ENCODE measurements at regions not wholly inside any gene's neighbourhood (a gene's known extent, or its start where the extent isn't known, plus 50 kb on each side); places are given as distances from the start of the nearest gene placed in this dataset.

GRCh38 chr16:81185416-81185815, 53.1 kb upstream of the BCO1 start:
- Histone ChIP-seq H3K9me3 (no peaks in the 10 kb centered on the region), H3K36me3 (no peaks in the 10 kb centered on the region), H3K4me1 (peaks cover 0 to 20% (median 7%) of the 10 kb centered on the region in 9 donors), H3K27me3 (no peaks in the 10 kb centered on the region), H3K27ac (no peak overlapping the region), H3K4me3 (no peak overlapping the region)
- DNase-seq (no peak), ATAC-seq (no peak)
- TF ChIP-seq CTCF (IDR thresholded peaks at IDR 0.05) = no peak
- WGBS, 2 donors = 84 to 88% methylated on average over 10 of the region's 10 CpGs
- intact Hi-C loops (cut with DNase I) = no loop called here

GRCh38 chr16:81181013-81181720, 57.3 kb upstream of the BCO1 start:
- H3K4me1 ChIP-seq = peaks cover 0 to 17% (median 4%) of the 10 kb centered on the region in 9 donors
- no peaks in the 10 kb centered on the region for H3K9me3 ChIP-seq
- DNase-seq = peak; percentile 65 to 86
- no peak for TF ChIP-seq CTCF (IDR thresholded peaks at IDR 0.05)
- H3K4me3 ChIP-seq = peak overlapping the region in 8 of 10 donors; percentile 8 to 43 (median 36)
- H3K27ac ChIP-seq = peak overlapping the region; percentile 44 to 90 (median 76)
- H3K27me3 ChIP-seq = no peaks in the 10 kb centered on the region
- 17 to 19% methylated on average over 13 of the region's 13 CpGs for WGBS, 2 donors
- ATAC-seq = peak; percentile 86 to 95 (median 94)
- intact Hi-C loops (cut with DNase I) = no loop called here
- H3K36me3 ChIP-seq = peaks cover 0 to 6% (median 0%) of the 10 kb centered on the region in 9 donors

GRCh38 chr16:81180578-81180977, 57.9 kb upstream of the BCO1 start:
- no peaks in the 10 kb centered on the region for H3K9me3 ChIP-seq
- H3K27me3 ChIP-seq = no peaks in the 10 kb centered on the region
- no peak for TF ChIP-seq CTCF (IDR thresholded peaks at IDR 0.05)
- WGBS, 2 donors = 51 to 58% methylated on average over 6 of the region's 6 CpGs
- H3K4me3 ChIP-seq = peak overlapping the region in 8 of 10 donors; percentile 8 to 43 (median 36)
- H3K36me3 ChIP-seq = peaks cover 0 to 8% (median 0%) of the 10 kb centered on the region in 9 donors
- H3K27ac ChIP-seq = peak overlapping the region; percentile 44 to 90 (median 76)
- no peak for DNase-seq
- intact Hi-C loops (cut with DNase I) = no loop called here
- ATAC-seq = peak in 6 of 8 donors; percentile 6 to 31 (median 20)
- H3K4me1 ChIP-seq = peaks cover 0 to 17% (median 4%) of the 10 kb centered on the region in 9 donors

GRCh38 chr16:81179219-81179618, 59.3 kb upstream of the BCO1 start:
- H3K27me3 ChIP-seq = no peaks in the 10 kb centered on the region
- peaks cover 0 to 17% (median 4%) of the 10 kb centered on the region in 9 donors for H3K4me1 ChIP-seq
- ATAC-seq (no peak), DNase-seq (no peak)
- H3K4me3 ChIP-seq = no peak overlapping the region
- WGBS, 2 donors = 87% methylated on average over 7 of the region's 7 CpGs
- no peak overlapping the region for H3K27ac ChIP-seq
- peaks cover 0 to 18% (median 0%) of the 10 kb centered on the region in 9 donors for H3K36me3 ChIP-seq
- no peaks in the 10 kb centered on the region for H3K9me3 ChIP-seq
- no peak for TF ChIP-seq CTCF (IDR thresholded peaks at IDR 0.05)
- intact Hi-C loops (cut with DNase I) = no loop called here
